Activated B cell treated with CpG ODN at 0.5 μM for 24 hours (primary cell): ENCODE measurements at regions not wholly inside any gene's neighbourhood (a gene's known extent, or its start where the extent isn't known, plus 50 kb on each side); places are given as distances from the start of the nearest gene placed in this dataset.

Experiments
- ATAC-seq: fragments of 200-7000 bp; cut with Tn5 transposase; one replicate; pipeline ENCODE4 v1.10.0; 2021; ENCODE audit warnings: low read depth, mild to moderate bottlenecking, moderate library complexity
- CTCF ChIA-PET: fragments of 350-600 bp; sonication (Branson Sonifier 250); formaldehyde crosslinking; loops from one replicate; lab custom pipeline; 2021; ENCODE audit warnings: antibody characterized with exemption; lab: Charles Lee
- POLR2A ChIA-PET: fragments of 350-600 bp; sonication (Branson Sonifier 250); formaldehyde crosslinking; loops from one replicate; lab custom pipeline; 2021; ENCODE audit warnings: antibody characterized with exemption; lab: Charles Lee
- DNase-seq: peaks from one replicate; pipeline ENCODE4 v3.0.0; 2022
- H3K27ac Mint-ChIP-seq: one replicate; pipeline ENCODE4 v1.8.0; 2020; ENCODE audit warnings: mixed read lengths
- H3K27me3 Mint-ChIP-seq: one replicate; pipeline ENCODE4 v1.8.0; 2021; ENCODE audit warnings: mixed read lengths
- H3K36me3 Mint-ChIP-seq: one replicate; pipeline ENCODE4 v1.8.0; 2021; ENCODE audit warnings: low read depth, mixed read lengths
- H3K4me1 Mint-ChIP-seq: one replicate; pipeline ENCODE4 v1.8.0; 2021; ENCODE audit warnings: mixed read lengths
- H3K4me3 Mint-ChIP-seq: one replicate; pipeline ENCODE4 v1.8.0; 2020; ENCODE audit warnings: mild to moderate bottlenecking, mixed read lengths
- H3K9me3 Mint-ChIP-seq: one replicate; pipeline ENCODE4 v1.8.0; 2020; ENCODE audit warnings: mixed read lengths
- intact Hi-C: fragments of 100-400 bp; cut with micrococcal nuclease; formaldehyde crosslinking; loops from one replicate; pipeline ENCODE4 v1.15.1; 2024
- TF ChIP-seq, protein P1 (sequence below): fragments of 200-600 bp; IDR thresholded peaks from one replicate; pipeline ENCODE4 v1.8.0; 2022; ENCODE audit warnings: antibody characterized with exemption, mild to moderate bottlenecking

DNA sequence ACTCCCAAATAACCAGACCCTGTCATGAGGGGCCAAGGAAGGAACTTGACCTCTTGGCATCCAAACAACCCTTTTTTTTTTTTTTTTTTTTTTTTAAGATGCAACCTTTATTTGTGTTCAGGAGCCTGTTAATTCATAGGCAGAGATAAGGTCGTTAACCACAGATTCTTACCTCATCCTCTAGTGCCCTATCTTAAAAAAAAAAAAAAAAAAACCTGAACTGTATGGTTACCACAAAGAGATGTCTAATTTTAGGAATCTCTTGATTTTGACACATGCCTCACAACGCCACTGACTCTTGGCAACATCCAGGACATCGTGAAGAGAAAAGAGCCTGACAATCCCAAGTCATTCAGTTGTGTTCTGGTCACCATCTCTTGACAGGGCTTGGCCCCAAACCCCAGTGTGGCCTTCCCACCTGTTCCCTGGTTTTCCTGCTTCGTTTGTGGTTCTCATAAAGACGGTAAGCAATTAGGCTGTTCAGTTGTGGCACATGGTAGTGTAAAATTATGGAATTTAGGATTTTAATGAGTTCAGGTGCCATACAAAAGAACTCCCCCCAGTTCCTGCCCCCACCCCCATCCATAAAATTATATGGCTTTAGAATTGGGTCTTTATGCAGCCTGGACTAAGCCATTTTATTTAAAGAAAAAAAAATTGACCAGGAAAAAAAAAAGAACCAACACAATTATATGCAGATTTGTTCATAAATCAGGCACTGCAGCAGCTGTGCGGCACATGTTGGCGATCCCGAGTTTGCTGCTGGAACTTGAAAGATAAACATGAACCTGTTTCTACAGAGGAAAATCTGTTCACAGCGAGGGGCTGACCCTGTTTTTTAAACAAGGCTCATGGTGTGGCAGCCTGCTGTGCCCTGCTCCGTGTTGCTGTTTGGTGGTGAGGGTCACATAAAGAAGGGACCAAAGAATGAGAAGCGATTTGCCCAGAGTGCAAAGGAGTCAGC, 267.8 kb upstream of the CLINT1 start:
- no peaks in the 10 kb centered on the region for H3K9me3 Mint-ChIP-seq
- intact Hi-C loops: no loop called here

DNA sequence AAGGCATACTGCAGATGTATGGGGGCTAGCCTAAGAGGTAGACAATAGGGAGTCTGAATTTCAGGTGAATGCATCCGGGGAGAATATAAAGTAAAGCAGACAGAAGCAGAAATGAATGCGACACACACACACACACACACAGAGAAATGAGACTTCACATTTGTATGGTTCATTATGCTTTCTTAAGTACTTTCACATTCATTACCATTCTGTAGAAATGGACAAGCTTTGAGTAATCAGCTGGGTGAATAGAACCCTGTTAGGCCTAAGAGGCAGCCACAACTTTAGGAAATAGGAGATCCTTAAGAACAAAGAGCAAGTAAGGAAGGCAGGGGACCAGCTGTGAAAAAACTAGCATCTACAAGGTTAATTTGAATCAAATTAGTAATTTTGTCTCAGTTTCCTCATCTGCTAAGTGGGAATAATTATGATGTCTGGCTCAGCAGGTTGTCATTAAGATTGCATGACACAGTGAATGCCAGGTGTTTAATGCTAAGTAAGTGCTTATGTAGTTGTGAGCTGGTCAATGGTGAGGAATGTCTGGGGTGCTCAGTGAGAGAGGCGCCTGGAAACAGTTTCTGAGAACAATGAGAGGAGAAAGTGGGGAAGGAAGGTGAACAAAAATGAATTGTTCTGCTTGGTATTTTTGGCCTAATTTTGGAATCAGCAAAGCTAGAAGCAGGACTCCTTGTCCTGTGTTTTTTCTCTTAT, 265.8 kb upstream of the CLINT1 start:
- Mint-ChIP-seq H3K27me3 (peaks cover 2% of the 10 kb centered on the region), H3K27ac (no peak overlapping the region), H3K36me3 (no peaks in the 10 kb centered on the region), H3K9me3 (no peaks in the 10 kb centered on the region), H3K4me1 (peaks cover 7% of the 10 kb centered on the region), H3K4me3 (no peak overlapping the region)
- CTCF ChIA-PET: no interaction called here
- ATAC-seq (no peak), DNase-seq (no peak)
- POLR2A ChIA-PET: interaction anchor here (0.5 to 0.6 kb wide), 2 partner anchors 8 to 557 kb away, joined by 3 to 4 read pairs; no protein-coding TSS in a partner anchor
- intact Hi-C loops: no loop called here
- TF ChIP-seq, protein P1, sequence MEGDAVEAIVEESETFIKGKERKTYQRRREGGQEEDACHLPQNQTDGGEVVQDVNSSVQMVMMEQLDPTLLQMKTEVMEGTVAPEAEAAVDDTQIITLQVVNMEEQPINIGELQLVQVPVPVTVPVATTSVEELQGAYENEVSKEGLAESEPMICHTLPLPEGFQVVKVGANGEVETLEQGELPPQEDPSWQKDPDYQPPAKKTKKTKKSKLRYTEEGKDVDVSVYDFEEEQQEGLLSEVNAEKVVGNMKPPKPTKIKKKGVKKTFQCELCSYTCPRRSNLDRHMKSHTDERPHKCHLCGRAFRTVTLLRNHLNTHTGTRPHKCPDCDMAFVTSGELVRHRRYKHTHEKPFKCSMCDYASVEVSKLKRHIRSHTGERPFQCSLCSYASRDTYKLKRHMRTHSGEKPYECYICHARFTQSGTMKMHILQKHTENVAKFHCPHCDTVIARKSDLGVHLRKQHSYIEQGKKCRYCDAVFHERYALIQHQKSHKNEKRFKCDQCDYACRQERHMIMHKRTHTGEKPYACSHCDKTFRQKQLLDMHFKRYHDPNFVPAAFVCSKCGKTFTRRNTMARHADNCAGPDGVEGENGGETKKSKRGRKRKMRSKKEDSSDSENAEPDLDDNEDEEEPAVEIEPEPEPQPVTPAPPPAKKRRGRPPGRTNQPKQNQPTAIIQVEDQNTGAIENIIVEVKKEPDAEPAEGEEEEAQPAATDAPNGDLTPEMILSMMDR: no peak

More for the DNA sequence above, 267.8 kb upstream of the CLINT1 start:
- Mint-ChIP-seq H3K36me3 (no peaks in the 10 kb centered on the region), H3K4me1 (peaks cover 7% of the 10 kb centered on the region), H3K27me3 (peaks cover 7% of the 10 kb centered on the region), H3K4me3 (no peak overlapping the region), H3K27ac (no peak overlapping the region)
- ATAC-seq (no peak), DNase-seq (no peak)
- TF ChIP-seq, protein P1: no peak
- ChIA-PET POLR2A (no interaction called here), CTCF (no interaction called here)

DNA sequence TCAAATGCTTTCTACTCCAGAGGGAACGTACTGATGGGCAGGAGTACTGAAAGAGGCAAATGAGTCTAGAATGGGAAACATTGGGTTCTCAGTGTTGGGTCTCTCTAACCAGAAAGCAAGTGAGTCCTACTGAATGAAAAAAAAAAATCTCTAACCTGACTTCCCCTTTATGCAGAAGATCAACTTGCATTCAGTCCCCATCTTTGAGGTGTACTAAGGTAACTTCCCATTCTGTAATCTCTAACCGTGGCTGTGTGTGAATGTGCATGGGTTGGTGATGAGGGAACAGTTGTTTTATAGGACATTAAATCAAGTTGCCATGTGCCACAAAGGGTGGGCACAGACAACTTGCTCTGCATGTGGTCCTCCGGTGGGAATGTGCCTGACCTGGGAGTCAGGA, 264.6 kb upstream of the CLINT1 start:
- Mint-ChIP-seq H3K27me3 (peaks cover 7% of the 10 kb centered on the region), H3K27ac (no peak overlapping the region), H3K36me3 (no peaks in the 10 kb centered on the region), H3K9me3 (no peaks in the 10 kb centered on the region), H3K4me1 (peaks cover 7% of the 10 kb centered on the region), H3K4me3 (no peak overlapping the region)
- DNase-seq: no peak
- intact Hi-C loops: no loop called here
- CTCF ChIA-PET: no interaction called here
- TF ChIP-seq, protein P1: no peak
- ATAC-seq: no peak
- POLR2A ChIA-PET: no interaction called here

DNA sequence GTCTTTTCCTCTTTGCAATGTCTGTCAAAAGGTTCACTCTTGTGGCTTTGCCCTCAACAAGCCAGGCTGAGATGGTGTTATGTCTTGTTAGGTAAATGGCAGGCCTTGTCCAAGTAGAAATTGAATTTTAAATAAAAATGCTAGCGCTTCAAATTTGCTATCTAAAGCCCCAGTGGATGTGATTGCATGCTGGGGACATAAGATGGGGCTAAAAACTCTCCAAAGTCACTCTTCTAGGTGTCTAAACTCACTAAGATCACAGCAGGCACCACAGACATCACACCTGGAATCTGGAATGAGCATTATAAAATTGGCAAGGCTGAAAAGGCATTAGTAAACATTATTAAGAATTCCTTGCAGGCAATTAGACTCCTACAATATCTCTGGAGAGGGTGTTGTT, 262.7 kb upstream of the CLINT1 start:
- CTCF ChIA-PET: no interaction called here
- DNase-seq (no peak), ATAC-seq (no peak)
- POLR2A ChIA-PET: no interaction called here
- intact Hi-C loops: no loop called here
- Mint-ChIP-seq H3K4me3 (no peak overlapping the region), H3K9me3 (no peaks in the 10 kb centered on the region), H3K36me3 (no peaks in the 10 kb centered on the region), H3K27me3 (peaks cover 7% of the 10 kb centered on the region), H3K27ac (no peak overlapping the region), H3K4me1 (peaks cover 11% of the 10 kb centered on the region)
- TF ChIP-seq, protein P1: no peak

DNA sequence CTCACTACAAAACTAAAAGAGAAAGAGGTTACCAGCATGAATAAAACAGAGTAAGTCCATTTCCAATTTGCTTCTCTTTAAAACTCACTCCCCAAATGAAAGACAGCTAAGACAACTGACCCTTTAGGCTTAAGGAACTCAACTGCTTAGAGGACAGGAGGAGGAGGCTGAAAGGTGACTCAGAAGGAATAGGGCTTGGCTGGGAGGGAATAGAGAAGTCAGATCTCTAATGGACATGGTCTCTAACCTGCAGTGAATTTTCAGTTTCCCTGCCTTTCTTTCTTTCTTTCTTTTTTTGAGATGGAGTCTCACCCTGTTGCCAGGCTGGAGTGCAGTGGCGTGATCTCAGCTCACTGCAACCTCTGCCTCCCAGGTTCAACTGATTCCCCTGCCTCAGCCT, 261.8 kb upstream of the CLINT1 start:
- ATAC-seq: no peak
- ChIA-PET POLR2A (interaction anchor here (0.8 kb wide), 1 partner anchor 562 kb away, joined by 4 read pairs; no protein-coding TSS in a partner anchor), CTCF (no interaction called here)
- TF ChIP-seq, protein P1: no peak
- DNase-seq: no peak
- H3K36me3 Mint-ChIP-seq: no peaks in the 10 kb centered on the region
- intact Hi-C loops: no loop called here
- peaks cover 13% of the 10 kb centered on the region for H3K4me1 Mint-ChIP-seq
- no peak overlapping the region for H3K4me3 Mint-ChIP-seq
- no peak overlapping the region for H3K27ac Mint-ChIP-seq
- no peaks in the 10 kb centered on the region for H3K9me3 Mint-ChIP-seq
- H3K27me3 Mint-ChIP-seq: peaks cover 7% of the 10 kb centered on the region
